HL-60 (cell line): ENCODE measurements at regions not wholly inside any gene's neighbourhood (a gene's known extent, or its start where the extent isn't known, plus 50 kb on each side); places are given as distances from the start of the nearest gene placed in this dataset.

Experiments
- DNase-seq, 2 experiments: peaks; one replicate each; pipeline ENCODE4 v3.0.0-alpha.2; 2010 to 2020; ENCODE audit warnings: low read depth in 1 of 2, low spot score in 1 of 2
- H3K27ac ChIP-seq: fragments of 250-450 bp; sonication (Bioruptor Pico); replicated peaks from 2 replicates; pipeline ENCODE4 v1.5.1; 2020; ENCODE audit warnings: mild to moderate bottlenecking, moderate library complexity
- H3K27me3 ChIP-seq: fragments of 250-450 bp; sonication (Bioruptor Pico); 2 replicates; pipeline ENCODE4 v1.5.1; 2021; ENCODE audit warnings: mild to moderate bottlenecking, moderate library complexity; ENCODE audit not compliant: insufficient read depth, poor library complexity, severe bottlenecking
- H3K4me3 ChIP-seq: replicated peaks from 2 replicates; pipeline ENCODE4 v1.5.1; 2011; ENCODE audit warnings: mild to moderate bottlenecking, control low read depth, low read length; ENCODE audit not compliant: insufficient read depth
- GABPA ChIP-seq: IDR thresholded peaks from 2 replicates; pipeline ENCODE4 v1.6.1; 2012; ENCODE audit warnings: low read depth
- POLR2AphosphoS5 ChIP-seq: IDR thresholded peaks from 2 replicates; pipeline ENCODE4 v1.6.1; 2012; ENCODE audit warnings: low read depth
- SPI1 ChIP-seq: IDR thresholded peaks from 2 replicates; pipeline ENCODE4 v1.6.1; 2012; ENCODE audit warnings: low read depth, mild to moderate bottlenecking, borderline replicate concordance
- TF ChIP-seq, protein P1 (sequence below): IDR thresholded peaks from 2 replicates; pipeline ENCODE4 v1.6.1; 2012; ENCODE audit warnings: low read depth; ENCODE audit not compliant: insufficient replicate concordance
- TF ChIP-seq, protein P2 (sequence below): IDR thresholded peaks from one replicate; pipeline ENCODE4 v1.5.1; 2011; ENCODE audit warnings: low read length, control low read depth, inconsistent platforms; ENCODE audit not compliant: insufficient read depth

GRCh38 chr5:135110785-135111596, 77.0 kb upstream of the PITX1 start:
- no peaks in the 10 kb centered on the region for H3K27me3 ChIP-seq
- no peak for DNase-seq
- TF ChIP-seq GABPA = no peak
- TF ChIP-seq, protein P1, sequence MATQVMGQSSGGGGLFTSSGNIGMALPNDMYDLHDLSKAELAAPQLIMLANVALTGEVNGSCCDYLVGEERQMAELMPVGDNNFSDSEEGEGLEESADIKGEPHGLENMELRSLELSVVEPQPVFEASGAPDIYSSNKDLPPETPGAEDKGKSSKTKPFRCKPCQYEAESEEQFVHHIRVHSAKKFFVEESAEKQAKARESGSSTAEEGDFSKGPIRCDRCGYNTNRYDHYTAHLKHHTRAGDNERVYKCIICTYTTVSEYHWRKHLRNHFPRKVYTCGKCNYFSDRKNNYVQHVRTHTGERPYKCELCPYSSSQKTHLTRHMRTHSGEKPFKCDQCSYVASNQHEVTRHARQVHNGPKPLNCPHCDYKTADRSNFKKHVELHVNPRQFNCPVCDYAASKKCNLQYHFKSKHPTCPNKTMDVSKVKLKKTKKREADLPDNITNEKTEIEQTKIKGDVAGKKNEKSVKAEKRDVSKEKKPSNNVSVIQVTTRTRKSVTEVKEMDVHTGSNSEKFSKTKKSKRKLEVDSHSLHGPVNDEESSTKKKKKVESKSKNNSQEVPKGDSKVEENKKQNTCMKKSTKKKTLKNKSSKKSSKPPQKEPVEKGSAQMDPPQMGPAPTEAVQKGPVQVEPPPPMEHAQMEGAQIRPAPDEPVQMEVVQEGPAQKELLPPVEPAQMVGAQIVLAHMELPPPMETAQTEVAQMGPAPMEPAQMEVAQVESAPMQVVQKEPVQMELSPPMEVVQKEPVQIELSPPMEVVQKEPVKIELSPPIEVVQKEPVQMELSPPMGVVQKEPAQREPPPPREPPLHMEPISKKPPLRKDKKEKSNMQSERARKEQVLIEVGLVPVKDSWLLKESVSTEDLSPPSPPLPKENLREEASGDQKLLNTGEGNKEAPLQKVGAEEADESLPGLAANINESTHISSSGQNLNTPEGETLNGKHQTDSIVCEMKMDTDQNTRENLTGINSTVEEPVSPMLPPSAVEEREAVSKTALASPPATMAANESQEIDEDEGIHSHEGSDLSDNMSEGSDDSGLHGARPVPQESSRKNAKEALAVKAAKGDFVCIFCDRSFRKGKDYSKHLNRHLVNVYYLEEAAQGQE = no peak
- TF ChIP-seq, protein P2, sequence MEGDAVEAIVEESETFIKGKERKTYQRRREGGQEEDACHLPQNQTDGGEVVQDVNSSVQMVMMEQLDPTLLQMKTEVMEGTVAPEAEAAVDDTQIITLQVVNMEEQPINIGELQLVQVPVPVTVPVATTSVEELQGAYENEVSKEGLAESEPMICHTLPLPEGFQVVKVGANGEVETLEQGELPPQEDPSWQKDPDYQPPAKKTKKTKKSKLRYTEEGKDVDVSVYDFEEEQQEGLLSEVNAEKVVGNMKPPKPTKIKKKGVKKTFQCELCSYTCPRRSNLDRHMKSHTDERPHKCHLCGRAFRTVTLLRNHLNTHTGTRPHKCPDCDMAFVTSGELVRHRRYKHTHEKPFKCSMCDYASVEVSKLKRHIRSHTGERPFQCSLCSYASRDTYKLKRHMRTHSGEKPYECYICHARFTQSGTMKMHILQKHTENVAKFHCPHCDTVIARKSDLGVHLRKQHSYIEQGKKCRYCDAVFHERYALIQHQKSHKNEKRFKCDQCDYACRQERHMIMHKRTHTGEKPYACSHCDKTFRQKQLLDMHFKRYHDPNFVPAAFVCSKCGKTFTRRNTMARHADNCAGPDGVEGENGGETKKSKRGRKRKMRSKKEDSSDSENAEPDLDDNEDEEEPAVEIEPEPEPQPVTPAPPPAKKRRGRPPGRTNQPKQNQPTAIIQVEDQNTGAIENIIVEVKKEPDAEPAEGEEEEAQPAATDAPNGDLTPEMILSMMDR = no peak
- H3K27ac ChIP-seq = no peak overlapping the region
- H3K4me3 ChIP-seq = no peak overlapping the region

DNA sequence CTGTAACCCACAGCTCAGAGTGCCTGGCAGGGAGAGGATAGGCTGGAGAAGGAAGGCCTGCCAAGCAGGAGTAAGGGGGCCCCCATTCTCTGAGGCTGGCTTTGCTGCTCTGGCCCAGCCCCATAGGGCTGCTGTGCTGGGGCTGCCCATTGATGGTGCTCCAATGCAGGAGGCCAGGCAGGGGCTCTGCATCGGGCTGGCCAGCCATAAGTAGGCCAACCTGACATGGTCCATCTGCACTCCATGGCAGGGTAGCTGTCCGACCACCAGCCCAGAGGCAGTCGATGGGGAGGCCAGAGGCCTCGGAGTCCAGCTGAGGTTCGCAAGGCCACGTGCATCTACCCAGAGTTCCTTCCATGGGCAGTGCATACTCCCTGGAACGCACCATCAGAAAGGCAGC, 75.0 kb upstream of the PITX1 start:
- Histone ChIP-seq H3K4me3 (no peak overlapping the region), H3K27me3 (no peaks in the 10 kb centered on the region), H3K27ac (no peak overlapping the region)
- DNase-seq = no peak
- TF ChIP-seq, protein P1 = no peak
- no peak for TF ChIP-seq GABPA
- TF ChIP-seq POLR2AphosphoS5 = no peak
- no peak for TF ChIP-seq SPI1
- TF ChIP-seq, protein P2 = no peak

DNA sequence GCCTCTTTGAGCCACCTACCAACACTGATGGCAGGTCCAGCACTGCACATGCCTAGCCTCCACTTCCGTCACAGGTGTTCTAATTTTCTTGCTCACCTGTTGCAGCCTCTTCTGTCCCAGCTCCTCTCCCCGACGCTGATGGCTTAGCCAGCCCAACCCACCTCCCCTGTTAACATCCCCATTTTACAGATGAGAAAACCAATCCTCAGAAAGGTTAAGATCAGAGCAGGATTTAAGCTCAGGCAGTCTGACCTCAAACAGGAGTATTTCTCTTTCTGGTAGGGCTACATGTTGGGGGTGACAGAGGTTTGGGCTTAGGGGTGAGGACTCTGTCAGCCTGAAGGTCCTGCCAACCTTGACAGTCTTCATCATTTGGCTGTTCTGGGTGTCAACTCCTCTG, 74.5 kb upstream of the PITX1 start:
- no peak for TF ChIP-seq POLR2AphosphoS5
- TF ChIP-seq, protein P2 = no peak
- Histone ChIP-seq H3K27ac (no peak overlapping the region), H3K4me3 (no peak overlapping the region), H3K27me3 (no peaks in the 10 kb centered on the region)
- no peak for DNase-seq

DNA sequence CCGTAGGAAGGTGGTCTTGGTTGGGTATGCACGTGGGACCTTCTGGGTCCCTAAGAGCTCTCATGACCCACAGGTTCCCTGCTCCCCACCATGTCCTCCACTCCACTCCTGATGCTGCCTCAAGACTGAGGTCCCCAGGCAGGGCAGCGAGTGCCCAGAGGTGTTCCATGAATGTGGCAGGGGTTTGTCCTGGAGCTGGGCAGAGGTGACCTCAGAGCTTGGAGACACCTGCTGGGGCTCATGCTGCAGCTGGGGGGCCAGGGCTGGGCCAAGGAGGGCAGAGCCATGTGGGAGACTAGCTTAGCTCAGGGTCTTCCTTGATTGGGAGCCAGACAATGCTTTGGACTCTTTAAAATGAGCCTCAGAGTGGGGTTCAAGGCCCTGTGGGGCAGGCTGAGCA, 74.0 kb upstream of the PITX1 start:
- TF ChIP-seq SPI1 (no peak), POLR2AphosphoS5 (no peak), GABPA (no peak)
- TF ChIP-seq, protein P1 = no peak
- TF ChIP-seq, protein P2 = no peak
- no peak overlapping the region for H3K27ac ChIP-seq
- no peaks in the 10 kb centered on the region for H3K27me3 ChIP-seq
- DNase-seq = no peak
- no peak overlapping the region for H3K4me3 ChIP-seq
